ENCODE measurements at regions not wholly inside any gene's neighbourhood (a gene's known extent, or its start where the extent isn't known, plus 50 kb on each side); places are given as distances from the start of the nearest gene placed in this dataset.

GRCh38 chr2:3116371-3116770 is 261.2 kb downstream of the EIPR1 start:
- no peak for TF ChIP-seq ZFP30 (CRISPR knock-in tag; IDR thresholded peaks at IDR 0.05)
- no peak for TF ChIP-seq ZC3H10 (CRISPR knock-in tag; IDR thresholded peaks at IDR 0.05)
- no peak for TF ChIP-seq PATZ1 (CRISPR knock-in tag; IDR thresholded peaks at IDR 0.05; ENCODE audit: borderline replicate concordance)
- TF ChIP-seq RARB (CRISPR knock-in tag; IDR thresholded peaks at IDR 0.05) = no peak
- no peak for TF ChIP-seq BACH2 (CRISPR knock-in tag; IDR thresholded peaks at IDR 0.05; ENCODE audit: borderline replicate concordance)
- TF ChIP-seq, protein P1, sequence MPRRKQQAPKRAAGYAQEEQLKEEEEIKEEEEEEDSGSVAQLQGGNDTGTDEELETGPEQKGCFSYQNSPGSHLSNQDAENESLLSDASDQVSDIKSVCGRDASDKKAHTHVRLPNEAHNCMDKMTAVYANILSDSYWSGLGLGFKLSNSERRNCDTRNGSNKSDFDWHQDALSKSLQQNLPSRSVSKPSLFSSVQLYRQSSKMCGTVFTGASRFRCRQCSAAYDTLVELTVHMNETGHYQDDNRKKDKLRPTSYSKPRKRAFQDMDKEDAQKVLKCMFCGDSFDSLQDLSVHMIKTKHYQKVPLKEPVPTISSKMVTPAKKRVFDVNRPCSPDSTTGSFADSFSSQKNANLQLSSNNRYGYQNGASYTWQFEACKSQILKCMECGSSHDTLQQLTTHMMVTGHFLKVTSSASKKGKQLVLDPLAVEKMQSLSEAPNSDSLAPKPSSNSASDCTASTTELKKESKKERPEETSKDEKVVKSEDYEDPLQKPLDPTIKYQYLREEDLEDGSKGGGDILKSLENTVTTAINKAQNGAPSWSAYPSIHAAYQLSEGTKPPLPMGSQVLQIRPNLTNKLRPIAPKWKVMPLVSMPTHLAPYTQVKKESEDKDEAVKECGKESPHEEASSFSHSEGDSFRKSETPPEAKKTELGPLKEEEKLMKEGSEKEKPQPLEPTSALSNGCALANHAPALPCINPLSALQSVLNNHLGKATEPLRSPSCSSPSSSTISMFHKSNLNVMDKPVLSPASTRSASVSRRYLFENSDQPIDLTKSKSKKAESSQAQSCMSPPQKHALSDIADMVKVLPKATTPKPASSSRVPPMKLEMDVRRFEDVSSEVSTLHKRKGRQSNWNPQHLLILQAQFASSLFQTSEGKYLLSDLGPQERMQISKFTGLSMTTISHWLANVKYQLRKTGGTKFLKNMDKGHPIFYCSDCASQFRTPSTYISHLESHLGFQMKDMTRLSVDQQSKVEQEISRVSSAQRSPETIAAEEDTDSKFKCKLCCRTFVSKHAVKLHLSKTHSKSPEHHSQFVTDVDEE (CRISPR knock-in tag; IDR thresholded peaks at IDR 0.05) = no peak
- no peak for TF ChIP-seq ZNF70 (CRISPR knock-in tag; IDR thresholded peaks at IDR 0.05)
- no peak for TF ChIP-seq ZNF8 (CRISPR knock-in tag; IDR thresholded peaks at IDR 0.05)
- TF ChIP-seq ZFP3 (CRISPR knock-in tag; IDR thresholded peaks at IDR 0.05) = no peak

Data from SK-N-SH treated with all-trans-retinoic acid at 6 μM for 48 hours (cell line).